Progenitor cell of endocrine pancreas (in vitro differentiated cells): ENCODE measurements at regions not wholly inside any gene's neighbourhood (a gene's known extent, or its start where the extent isn't known, plus 50 kb on each side); places are given as distances from the start of the nearest gene placed in this dataset.
"Not testable (repeated sequence)": the region's sequence is repeated elsewhere in the genome, so short reads cannot be mapped to it uniquely, and the experiment has no call there.

Experiments
- DNase-seq: peaks from one replicate; pipeline ENCODE4 v3.0.0; 2021; ENCODE audit warnings: low spot score; ENCODE audit not compliant: unreplicated experiment
- H3K27ac Mint-ChIP-seq: 2 replicates; pipeline ENCODE4 v1.8.0; 2021; ENCODE audit warnings: mild to moderate bottlenecking, moderate library complexity, mixed read lengths
- H3K27me3 Mint-ChIP-seq: 2 replicates; pipeline ENCODE4 v1.8.0; 2021; ENCODE audit warnings: mixed read lengths
- H3K36me3 Mint-ChIP-seq: 2 replicates; pipeline ENCODE4 v1.8.0; 2022; ENCODE audit warnings: mixed read lengths; ENCODE audit not compliant: insufficient read depth
- H3K4me1 Mint-ChIP-seq: 2 replicates; pipeline ENCODE4 v1.8.0; 2021; ENCODE audit warnings: low read depth, mixed read lengths
- H3K4me3 Mint-ChIP-seq: 2 replicates; pipeline ENCODE4 v1.8.0; 2021; ENCODE audit warnings: low read depth, mild to moderate bottlenecking, moderate library complexity, mixed read lengths
- H3K9me3 Mint-ChIP-seq: 2 replicates; pipeline ENCODE4 v1.8.0; 2021; ENCODE audit warnings: low read depth, mixed read lengths
- TF ChIP-seq, protein P1 (sequence below): fragments of 200-600 bp; sonication (generic); IDR thresholded peaks from one replicate; pipeline ENCODE4 v1.5.0; 2021; ENCODE audit warnings: antibody characterized with exemption, mild to moderate bottlenecking; ENCODE audit not compliant: unreplicated experiment

DNA sequence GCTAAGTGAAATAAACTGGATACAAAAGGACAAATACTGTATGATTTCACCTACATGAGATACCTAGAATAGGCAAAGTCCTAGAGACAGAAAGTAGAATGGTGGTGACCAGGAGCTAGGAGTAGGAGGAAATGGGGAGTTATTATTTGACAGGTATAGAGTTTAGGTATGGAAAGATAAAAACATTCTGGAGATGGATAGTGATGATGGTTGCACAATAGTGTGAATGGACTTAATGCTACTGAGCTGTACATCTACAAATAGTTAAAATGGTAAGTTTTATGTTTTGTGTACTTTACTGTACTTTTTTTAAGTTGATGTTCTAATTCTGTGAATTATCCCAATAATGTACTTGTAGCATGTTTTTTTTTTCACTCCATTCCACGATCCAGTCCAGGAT is 59.5 kb upstream of the RALGPS2 start:
- Mint-ChIP-seq H3K4me3 (no peak overlapping the region), H3K27me3 (peaks cover 7% of the 10 kb centered on the region), H3K9me3 (no peaks in the 10 kb centered on the region), H3K4me1 (no peaks in the 10 kb centered on the region), H3K36me3 (no peaks in the 10 kb centered on the region), H3K27ac (no peak overlapping the region)
- TF ChIP-seq, protein P1, sequence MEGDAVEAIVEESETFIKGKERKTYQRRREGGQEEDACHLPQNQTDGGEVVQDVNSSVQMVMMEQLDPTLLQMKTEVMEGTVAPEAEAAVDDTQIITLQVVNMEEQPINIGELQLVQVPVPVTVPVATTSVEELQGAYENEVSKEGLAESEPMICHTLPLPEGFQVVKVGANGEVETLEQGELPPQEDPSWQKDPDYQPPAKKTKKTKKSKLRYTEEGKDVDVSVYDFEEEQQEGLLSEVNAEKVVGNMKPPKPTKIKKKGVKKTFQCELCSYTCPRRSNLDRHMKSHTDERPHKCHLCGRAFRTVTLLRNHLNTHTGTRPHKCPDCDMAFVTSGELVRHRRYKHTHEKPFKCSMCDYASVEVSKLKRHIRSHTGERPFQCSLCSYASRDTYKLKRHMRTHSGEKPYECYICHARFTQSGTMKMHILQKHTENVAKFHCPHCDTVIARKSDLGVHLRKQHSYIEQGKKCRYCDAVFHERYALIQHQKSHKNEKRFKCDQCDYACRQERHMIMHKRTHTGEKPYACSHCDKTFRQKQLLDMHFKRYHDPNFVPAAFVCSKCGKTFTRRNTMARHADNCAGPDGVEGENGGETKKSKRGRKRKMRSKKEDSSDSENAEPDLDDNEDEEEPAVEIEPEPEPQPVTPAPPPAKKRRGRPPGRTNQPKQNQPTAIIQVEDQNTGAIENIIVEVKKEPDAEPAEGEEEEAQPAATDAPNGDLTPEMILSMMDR = no peak
- no peak for DNase-seq

DNA sequence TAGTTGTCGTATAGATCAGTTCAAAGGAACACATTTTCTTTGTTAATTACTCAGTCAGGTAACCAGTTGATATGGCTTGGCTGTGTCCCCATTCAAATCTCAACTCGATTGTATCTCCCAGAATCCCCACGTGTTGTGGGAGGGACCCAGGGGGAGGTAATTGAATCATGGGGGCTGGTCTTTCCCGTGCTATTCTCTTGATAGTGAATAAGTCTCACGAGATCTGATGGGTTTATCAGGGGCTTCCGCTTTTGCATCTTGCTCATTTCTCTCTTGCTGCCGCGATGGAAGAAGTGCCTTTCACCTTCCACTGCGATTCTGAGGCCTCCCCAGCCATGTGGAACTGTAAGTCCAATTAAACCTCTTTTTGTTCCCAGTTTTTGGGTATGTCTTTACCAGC is 58.2 kb upstream of the RALGPS2 start:
- not testable (repeated sequence) for H3K27me3 Mint-ChIP-seq, H3K36me3 Mint-ChIP-seq, H3K4me1 Mint-ChIP-seq, DNase-seq, H3K27ac Mint-ChIP-seq, H3K4me3 Mint-ChIP-seq, H3K9me3 Mint-ChIP-seq

DNA sequence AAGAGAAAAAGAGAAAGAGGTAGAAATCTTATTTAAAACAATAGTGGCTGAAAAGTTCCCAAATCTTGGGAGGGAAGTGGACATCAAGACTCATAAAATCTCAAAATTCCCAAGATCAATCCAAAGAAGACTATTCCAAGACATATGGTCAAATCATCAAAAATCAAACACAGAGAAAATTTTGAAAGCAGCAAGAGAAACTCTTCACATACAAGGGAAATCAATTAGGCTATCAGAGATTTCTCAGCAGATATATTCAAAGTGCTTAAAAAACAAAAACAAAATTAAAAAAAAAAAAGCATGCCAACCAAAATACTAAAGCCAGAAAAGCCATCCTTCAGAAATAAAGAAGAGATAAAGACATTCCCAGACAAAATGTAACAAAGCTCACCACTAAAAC is 52.6 kb upstream of the RALGPS2 start:
- DNase-seq = no peak
- TF ChIP-seq, protein P1 = no peak
- peaks cover 3% of the 10 kb centered on the region for H3K36me3 Mint-ChIP-seq
- no peaks in the 10 kb centered on the region for H3K4me1 Mint-ChIP-seq
- H3K4me3 Mint-ChIP-seq = no peak overlapping the region
- H3K27ac Mint-ChIP-seq = no peak overlapping the region
- no peaks in the 10 kb centered on the region for H3K27me3 Mint-ChIP-seq
- H3K9me3 Mint-ChIP-seq = peaks cover 8% of the 10 kb centered on the region

DNA sequence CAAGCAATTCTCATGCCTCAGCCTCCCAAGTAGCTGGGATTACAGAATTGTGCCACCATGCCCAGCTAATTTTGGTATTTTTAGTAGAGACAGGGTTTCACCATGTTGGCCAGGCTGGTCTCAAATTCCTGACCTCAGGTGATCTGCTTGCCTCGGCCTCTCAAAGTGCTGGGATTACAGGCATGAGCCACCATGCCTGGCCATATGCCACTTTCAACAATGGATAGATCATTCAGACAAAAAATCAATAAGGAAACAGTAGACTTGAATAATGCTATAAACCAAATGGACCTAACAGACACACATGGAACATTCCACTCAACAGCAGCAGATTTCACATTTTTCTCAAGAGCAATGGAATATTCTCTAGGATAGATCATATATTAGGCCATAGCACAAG is 50.5 kb upstream of the RALGPS2 start:
- not testable (repeated sequence) for DNase-seq, H3K27me3 Mint-ChIP-seq, H3K4me3 Mint-ChIP-seq, H3K4me1 Mint-ChIP-seq, H3K36me3 Mint-ChIP-seq, H3K27ac Mint-ChIP-seq, H3K9me3 Mint-ChIP-seq
